HL-60 (cell line): ENCODE measurements at regions not wholly inside any gene's neighbourhood (a gene's known extent, or its start where the extent isn't known, plus 50 kb on each side); places are given as distances from the start of the nearest gene placed in this dataset.

Experiments used
- DNase-seq, 2 experiments: peaks; one replicate each; pipeline ENCODE4 v3.0.0-alpha.2; 2010 to 2020; ENCODE audit warnings: low read depth in 1 of 2, low spot score in 1 of 2
- H3K27ac ChIP-seq: fragments of 250-450 bp; sonication (Bioruptor Pico); replicated peaks from 2 replicates; pipeline ENCODE4 v1.5.1; 2020; ENCODE audit warnings: mild to moderate bottlenecking, moderate library complexity
- H3K27me3 ChIP-seq: fragments of 250-450 bp; sonication (Bioruptor Pico); 2 replicates; pipeline ENCODE4 v1.5.1; 2021; ENCODE audit warnings: mild to moderate bottlenecking, moderate library complexity; ENCODE audit not compliant: insufficient read depth, poor library complexity, severe bottlenecking
- H3K4me3 ChIP-seq: replicated peaks from 2 replicates; pipeline ENCODE4 v1.5.1; 2011; ENCODE audit warnings: mild to moderate bottlenecking, control low read depth, low read length; ENCODE audit not compliant: insufficient read depth
- GABPA ChIP-seq: IDR thresholded peaks from 2 replicates; pipeline ENCODE4 v1.6.1; 2012; ENCODE audit warnings: low read depth
- POLR2AphosphoS5 ChIP-seq: IDR thresholded peaks from 2 replicates; pipeline ENCODE4 v1.6.1; 2012; ENCODE audit warnings: low read depth
- REST ChIP-seq: IDR thresholded peaks from 2 replicates; pipeline ENCODE4 v1.6.1; 2012; ENCODE audit warnings: low read depth; ENCODE audit not compliant: insufficient replicate concordance
- SPI1 ChIP-seq: IDR thresholded peaks from 2 replicates; pipeline ENCODE4 v1.6.1; 2012; ENCODE audit warnings: low read depth, mild to moderate bottlenecking, borderline replicate concordance
- TF ChIP-seq, protein P1 (sequence below): IDR thresholded peaks from one replicate; pipeline ENCODE4 v1.5.1; 2011; ENCODE audit warnings: low read length, control low read depth, inconsistent platforms; ENCODE audit not compliant: insufficient read depth

- Histone ChIP-seq H3K4me3 (no peak overlapping the region), H3K27ac (no peak overlapping the region), H3K27me3 (peaks cover 2% of the 10 kb centered on the region)
- no peak for DNase-seq
- TF ChIP-seq, protein P1, sequence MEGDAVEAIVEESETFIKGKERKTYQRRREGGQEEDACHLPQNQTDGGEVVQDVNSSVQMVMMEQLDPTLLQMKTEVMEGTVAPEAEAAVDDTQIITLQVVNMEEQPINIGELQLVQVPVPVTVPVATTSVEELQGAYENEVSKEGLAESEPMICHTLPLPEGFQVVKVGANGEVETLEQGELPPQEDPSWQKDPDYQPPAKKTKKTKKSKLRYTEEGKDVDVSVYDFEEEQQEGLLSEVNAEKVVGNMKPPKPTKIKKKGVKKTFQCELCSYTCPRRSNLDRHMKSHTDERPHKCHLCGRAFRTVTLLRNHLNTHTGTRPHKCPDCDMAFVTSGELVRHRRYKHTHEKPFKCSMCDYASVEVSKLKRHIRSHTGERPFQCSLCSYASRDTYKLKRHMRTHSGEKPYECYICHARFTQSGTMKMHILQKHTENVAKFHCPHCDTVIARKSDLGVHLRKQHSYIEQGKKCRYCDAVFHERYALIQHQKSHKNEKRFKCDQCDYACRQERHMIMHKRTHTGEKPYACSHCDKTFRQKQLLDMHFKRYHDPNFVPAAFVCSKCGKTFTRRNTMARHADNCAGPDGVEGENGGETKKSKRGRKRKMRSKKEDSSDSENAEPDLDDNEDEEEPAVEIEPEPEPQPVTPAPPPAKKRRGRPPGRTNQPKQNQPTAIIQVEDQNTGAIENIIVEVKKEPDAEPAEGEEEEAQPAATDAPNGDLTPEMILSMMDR, result no peak
- TF ChIP-seq GABPA (no peak), REST (no peak), SPI1 (no peak), POLR2AphosphoS5 (no peak)
Observed at GRCh38 chr18:41499345-41499744, 455.7 kb upstream of the PIK3C3 start.

DNA sequence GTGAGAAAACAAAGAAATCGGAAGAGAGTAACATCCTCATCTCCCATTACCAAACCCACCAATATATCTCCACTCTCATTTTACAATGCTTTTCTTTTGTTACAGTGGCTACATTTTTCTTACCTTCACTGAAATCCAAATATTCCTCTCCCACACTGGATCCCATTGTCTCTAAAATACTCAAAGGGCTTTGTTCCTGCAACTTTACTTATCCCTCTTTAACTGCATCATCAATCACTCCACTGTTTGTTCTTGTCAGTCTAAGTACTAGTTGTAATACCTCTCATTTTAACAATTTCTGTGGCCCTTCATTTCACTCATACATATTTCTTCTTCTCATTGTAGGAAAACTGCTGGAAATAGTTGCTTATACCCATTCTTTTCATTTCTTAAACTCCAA, 464.2 kb upstream of the PIK3C3 start:
- Histone ChIP-seq H3K27ac (no peak overlapping the region), H3K27me3 (no peaks in the 10 kb centered on the region), H3K4me3 (no peak overlapping the region)
- no peak for DNase-seq
- TF ChIP-seq GABPA (no peak), REST (no peak)

DNA sequence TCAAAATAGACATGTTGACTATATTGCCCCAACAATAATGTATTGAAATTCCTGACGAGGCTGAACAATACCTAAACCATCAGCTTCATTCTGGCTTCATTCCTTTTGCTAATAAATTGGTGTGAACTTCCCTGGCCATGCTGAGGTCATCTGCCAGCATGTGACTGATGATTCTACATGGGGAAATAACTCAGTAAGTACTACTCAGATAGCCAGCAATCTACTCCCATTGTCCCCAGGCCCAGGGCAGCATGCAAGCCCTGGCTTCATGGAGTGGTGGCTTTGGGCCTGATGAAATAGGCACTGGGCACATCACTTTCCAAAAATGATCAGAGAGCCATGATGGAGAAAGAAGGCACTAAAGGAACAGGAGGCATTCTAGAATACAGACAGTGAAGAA, 468.5 kb upstream of the PIK3C3 start:
- H3K27ac ChIP-seq, result no peak overlapping the region
- H3K27me3 ChIP-seq, result no peaks in the 10 kb centered on the region
- H3K4me3 ChIP-seq, result no peak overlapping the region
- TF ChIP-seq, protein P1, result no peak
- TF ChIP-seq GABPA (no peak), REST (no peak), POLR2AphosphoS5 (no peak), SPI1 (no peak)
- no peak for DNase-seq

DNA sequence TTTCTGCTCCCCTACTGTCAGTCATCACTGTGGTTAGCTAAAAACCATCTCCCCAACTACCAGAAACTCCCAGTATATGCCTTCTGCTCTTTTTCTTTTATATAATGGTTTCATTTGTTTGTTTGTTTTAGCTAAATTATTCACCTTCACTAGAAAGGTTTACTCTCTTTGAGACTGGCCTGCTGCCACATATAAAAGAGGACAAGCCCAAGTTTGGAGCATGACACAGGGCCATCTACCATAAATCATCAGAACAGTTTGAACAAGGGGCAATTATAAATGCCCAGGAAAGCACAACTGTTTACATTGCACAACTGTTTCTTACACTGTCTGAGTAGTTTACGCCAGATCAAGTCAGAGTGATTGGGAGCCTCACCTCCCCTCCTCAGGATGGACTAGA, 471.0 kb upstream of the PIK3C3 start:
- TF ChIP-seq REST (no peak), POLR2AphosphoS5 (no peak), GABPA (no peak), SPI1 (no peak)
- TF ChIP-seq, protein P1, result no peak
- Histone ChIP-seq H3K27ac (no peak overlapping the region), H3K4me3 (no peak overlapping the region), H3K27me3 (no peaks in the 10 kb centered on the region)
- no peak for DNase-seq
